ENCODE measurements at regions not wholly inside any gene's neighbourhood (a gene's known extent, or its start where the extent isn't known, plus 50 kb on each side); places are given as distances from the start of the nearest gene placed in this dataset.

DNA sequence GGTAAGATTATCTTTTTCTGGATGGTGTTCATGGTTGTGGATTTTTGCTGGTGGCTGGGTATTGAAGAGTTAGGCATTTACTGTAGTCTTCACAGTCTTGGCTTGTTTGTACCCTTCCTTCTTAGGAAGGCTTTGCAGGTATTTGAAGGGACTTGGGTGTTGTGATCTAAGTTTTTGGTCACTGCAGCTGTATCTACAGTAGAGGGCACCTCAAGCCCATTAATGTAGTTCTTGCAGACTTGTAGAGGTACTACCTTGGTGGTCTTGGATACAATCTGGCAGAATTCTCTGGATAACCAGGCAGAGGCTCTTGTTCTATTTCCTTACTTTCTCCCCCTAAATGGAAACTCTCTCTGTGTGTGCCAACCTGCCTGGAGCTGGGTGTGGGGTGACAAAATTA, 155.8 kb upstream of the BRINP3 start:
- Histone ChIP-seq H3K4me1 (no peaks in the 10 kb centered on the region), H3K27me3 (no peaks in the 10 kb centered on the region), H3K4me3 (no peak overlapping the region), H3K9me3 (no peaks in the 10 kb centered on the region), H3K27ac (no peak overlapping the region), H3K36me3 (no peaks in the 10 kb centered on the region)
- TF ChIP-seq, protein P1, sequence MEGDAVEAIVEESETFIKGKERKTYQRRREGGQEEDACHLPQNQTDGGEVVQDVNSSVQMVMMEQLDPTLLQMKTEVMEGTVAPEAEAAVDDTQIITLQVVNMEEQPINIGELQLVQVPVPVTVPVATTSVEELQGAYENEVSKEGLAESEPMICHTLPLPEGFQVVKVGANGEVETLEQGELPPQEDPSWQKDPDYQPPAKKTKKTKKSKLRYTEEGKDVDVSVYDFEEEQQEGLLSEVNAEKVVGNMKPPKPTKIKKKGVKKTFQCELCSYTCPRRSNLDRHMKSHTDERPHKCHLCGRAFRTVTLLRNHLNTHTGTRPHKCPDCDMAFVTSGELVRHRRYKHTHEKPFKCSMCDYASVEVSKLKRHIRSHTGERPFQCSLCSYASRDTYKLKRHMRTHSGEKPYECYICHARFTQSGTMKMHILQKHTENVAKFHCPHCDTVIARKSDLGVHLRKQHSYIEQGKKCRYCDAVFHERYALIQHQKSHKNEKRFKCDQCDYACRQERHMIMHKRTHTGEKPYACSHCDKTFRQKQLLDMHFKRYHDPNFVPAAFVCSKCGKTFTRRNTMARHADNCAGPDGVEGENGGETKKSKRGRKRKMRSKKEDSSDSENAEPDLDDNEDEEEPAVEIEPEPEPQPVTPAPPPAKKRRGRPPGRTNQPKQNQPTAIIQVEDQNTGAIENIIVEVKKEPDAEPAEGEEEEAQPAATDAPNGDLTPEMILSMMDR (IDR thresholded peaks at IDR 0.05) = no peak
- DNase-seq (ENCODE audit: low spot score) = no peak

DNA sequence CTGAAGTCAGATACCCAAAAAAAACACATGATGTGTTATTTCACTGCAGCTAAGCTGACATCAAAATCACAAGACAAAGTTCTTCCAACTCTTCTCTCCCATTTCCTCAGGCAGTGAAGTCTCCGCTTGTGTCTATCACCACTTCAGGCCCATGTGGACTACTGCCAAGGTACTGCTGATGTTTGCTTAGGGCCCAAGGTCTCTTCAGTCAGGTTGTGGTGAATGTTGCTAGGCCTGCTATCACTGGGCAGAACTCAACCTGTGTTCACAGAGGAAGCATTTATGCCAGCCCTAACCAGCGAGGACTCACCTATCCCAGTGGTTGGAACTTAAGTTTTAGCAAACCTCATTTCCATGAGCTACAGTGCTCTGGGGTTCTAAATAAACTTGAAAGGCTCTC, 156.5 kb upstream of the BRINP3 start:
- no peak overlapping the region for H3K4me3 ChIP-seq
- H3K9me3 ChIP-seq = no peaks in the 10 kb centered on the region
- no peak overlapping the region for H3K27ac ChIP-seq
- no peaks in the 10 kb centered on the region for H3K36me3 ChIP-seq
- no peaks in the 10 kb centered on the region for H3K4me1 ChIP-seq
- TF ChIP-seq, protein P1 (IDR thresholded peaks at IDR 0.05) = no peak
- DNase-seq (ENCODE audit: low spot score) = no peak
- no peaks in the 10 kb centered on the region for H3K27me3 ChIP-seq

DNA sequence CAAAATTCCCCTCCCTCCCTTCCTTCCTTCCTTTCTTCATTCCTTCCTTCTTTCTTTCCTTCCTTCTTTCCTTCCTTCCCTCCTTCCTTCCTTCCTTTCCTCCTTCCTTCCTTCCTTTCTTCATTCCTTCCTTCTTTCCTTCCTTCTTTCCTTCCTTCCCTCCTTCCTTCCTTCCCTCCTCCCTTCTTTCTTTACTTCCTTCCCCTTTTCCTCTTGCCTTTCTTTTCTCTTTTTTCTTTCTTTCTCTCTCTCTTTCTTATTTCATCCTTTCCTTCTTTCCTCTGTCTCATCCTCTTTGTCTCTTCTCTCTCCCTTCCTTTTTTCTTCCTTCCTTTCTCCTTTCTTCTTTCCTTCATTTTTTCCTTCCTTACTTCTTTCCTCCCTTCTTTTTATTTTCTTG, 171.9 kb upstream of the BRINP3 start:
- H3K27me3 ChIP-seq = no peaks in the 10 kb centered on the region
- no peaks in the 10 kb centered on the region for H3K4me1 ChIP-seq
- no peak for DNase-seq (ENCODE audit: low spot score)
- H3K4me3 ChIP-seq = no peak overlapping the region
- H3K9me3 ChIP-seq = no peaks in the 10 kb centered on the region
- no peaks in the 10 kb centered on the region for H3K36me3 ChIP-seq
- TF ChIP-seq, protein P1 (IDR thresholded peaks at IDR 0.05) = no peak
- H3K27ac ChIP-seq = no peak overlapping the region

DNA sequence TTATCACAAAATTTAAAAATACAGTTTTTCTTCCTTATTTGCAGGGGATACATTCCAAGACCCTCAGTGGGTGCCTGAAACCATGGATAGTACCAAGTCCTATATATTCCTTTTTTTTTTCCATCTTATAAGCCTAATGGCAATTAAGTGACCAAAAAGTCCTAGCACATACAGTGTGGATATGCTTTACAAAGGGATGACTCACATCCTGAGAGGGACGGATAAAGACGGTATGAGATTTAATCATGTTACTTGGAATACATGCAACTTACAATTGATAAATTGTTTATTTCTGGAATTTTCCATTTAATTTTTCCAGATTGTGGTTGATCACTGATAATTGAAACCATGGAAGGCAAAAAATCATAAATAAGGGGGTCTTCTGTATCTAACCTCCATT, 181.2 kb upstream of the BRINP3 start:
- no peaks in the 10 kb centered on the region for H3K9me3 ChIP-seq
- TF ChIP-seq, protein P1 (IDR thresholded peaks at IDR 0.05) = no peak

DNA sequence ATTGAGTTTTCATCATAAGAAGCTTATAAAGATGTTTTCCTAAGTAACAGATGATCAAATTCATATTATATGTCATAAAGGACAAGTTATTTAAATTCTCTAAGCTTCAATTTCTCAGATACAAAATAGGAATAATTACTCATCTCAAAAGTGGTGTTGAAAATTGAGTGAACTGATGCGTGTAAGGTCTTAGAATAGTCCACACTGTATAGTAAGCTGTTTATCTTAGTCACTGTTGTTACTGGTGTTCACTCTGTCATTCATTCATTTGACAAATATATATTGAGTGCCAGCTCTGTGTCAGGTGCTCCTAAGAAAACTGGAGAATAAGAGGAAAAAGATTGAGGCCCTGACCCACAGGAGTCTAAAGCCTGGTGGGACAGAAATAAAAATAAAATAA, 186.3 kb upstream of the BRINP3 start:
- H3K9me3 ChIP-seq = no peaks in the 10 kb centered on the region
- no peaks in the 10 kb centered on the region for H3K4me1 ChIP-seq
- TF ChIP-seq, protein P1 (IDR thresholded peaks at IDR 0.05) = no peak
- H3K27me3 ChIP-seq = no peaks in the 10 kb centered on the region
- no peak for DNase-seq (ENCODE audit: low spot score)
- no peaks in the 10 kb centered on the region for H3K36me3 ChIP-seq
- H3K27ac ChIP-seq = no peak overlapping the region
- H3K4me3 ChIP-seq = no peak overlapping the region

More for the DNA sequence above, 181.2 kb upstream of the BRINP3 start:
- H3K4me3 ChIP-seq = no peak overlapping the region
- DNase-seq (ENCODE audit: low spot score) = no peak
- no peak overlapping the region for H3K27ac ChIP-seq
- H3K4me1 ChIP-seq = no peaks in the 10 kb centered on the region
- H3K36me3 ChIP-seq = no peaks in the 10 kb centered on the region
- H3K27me3 ChIP-seq = no peaks in the 10 kb centered on the region

DNA sequence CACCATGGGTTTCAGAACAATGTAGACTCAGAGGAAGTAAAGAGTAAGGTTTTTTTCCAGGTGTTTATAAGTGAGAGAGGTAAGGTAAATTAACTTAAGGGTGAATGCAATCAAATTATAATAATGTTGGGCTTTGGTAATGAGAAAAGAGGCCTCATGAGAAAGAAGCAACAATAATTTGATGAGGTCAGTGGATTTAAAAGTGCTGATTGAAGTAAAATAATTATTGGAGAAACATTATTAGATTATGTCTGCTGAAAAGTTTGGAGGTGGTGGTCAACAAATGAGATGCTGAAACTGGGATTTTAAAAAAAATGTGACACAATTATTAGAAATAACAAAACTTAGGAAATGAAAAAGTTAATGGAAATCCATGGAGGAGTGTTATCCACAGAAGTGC, 187.4 kb upstream of the BRINP3 start:
- Histone ChIP-seq H3K27ac (no peak overlapping the region), H3K36me3 (no peaks in the 10 kb centered on the region), H3K4me1 (no peaks in the 10 kb centered on the region), H3K4me3 (no peak overlapping the region), H3K9me3 (no peaks in the 10 kb centered on the region), H3K27me3 (no peaks in the 10 kb centered on the region)
- no peak for DNase-seq (ENCODE audit: low spot score)
- TF ChIP-seq, protein P1 (IDR thresholded peaks at IDR 0.05) = no peak

Measured in right atrium auricular region (tissue), 2 donors.